DMS79 (cell line): ENCODE measurements at regions not wholly inside any gene's neighbourhood (a gene's known extent, or its start where the extent isn't known, plus 50 kb on each side); places are given as distances from the start of the nearest gene placed in this dataset.
A peak's percentile ranks its signal among the peaks of the same experiment; 100 is the strongest.

ENCODE experiments used
- DNase-seq: peaks from one replicate; lab custom pipeline; 2025; lab: John Stamatoyannopoulos, UW

GRCh38 chr2:121075006-121075551, 209.9 kb downstream of the TFCP2L1 start:
- DNase-seq = peak; percentile 86

DNA sequence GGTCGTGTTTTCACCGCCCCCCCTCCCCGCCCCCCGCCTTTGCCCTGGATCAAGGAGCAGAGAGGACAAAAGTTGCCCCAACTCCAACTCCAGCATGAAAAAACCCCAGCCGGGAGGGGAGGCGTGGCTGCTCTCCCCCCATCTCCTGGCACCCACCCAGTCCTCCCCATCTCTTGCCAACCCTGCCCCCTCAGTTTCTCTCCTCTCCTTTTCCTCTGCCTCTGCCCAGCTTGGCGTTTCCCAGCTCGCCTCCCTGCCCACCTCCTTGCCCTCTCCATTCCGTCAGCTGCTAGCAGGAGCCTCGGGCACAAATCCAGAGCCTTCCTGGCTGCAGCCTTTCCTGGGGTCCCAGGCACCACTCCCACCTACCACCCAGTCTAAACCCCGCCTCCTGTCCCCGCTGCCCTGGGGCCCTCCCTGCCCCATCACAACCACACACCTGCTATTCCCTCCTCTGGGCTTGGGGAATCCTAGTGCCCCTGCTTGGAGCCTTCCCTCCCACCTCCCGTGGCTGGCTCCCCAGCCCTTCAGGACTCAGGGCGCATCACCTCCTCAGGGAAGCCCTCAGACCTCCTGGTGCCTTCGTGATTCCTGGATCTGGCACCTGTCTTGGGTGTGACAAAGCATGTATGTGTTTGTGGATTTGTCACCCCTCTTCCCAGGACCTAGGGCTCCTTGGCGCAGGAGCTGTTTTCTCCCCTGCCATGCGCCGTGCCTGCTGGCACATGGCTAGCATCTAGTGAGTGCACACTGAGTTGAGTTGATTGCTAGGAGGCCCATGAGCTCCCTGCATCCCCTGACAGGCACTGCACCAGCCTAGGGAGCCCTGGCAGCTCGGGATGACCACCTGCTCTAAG, 209.1 kb downstream of the TFCP2L1 start:
- peak; percentile 33 for DNase-seq

GRCh38 chr2:121076498-121076820, 208.5 kb downstream of the TFCP2L1 start:
- no peak for DNase-seq

DNA sequence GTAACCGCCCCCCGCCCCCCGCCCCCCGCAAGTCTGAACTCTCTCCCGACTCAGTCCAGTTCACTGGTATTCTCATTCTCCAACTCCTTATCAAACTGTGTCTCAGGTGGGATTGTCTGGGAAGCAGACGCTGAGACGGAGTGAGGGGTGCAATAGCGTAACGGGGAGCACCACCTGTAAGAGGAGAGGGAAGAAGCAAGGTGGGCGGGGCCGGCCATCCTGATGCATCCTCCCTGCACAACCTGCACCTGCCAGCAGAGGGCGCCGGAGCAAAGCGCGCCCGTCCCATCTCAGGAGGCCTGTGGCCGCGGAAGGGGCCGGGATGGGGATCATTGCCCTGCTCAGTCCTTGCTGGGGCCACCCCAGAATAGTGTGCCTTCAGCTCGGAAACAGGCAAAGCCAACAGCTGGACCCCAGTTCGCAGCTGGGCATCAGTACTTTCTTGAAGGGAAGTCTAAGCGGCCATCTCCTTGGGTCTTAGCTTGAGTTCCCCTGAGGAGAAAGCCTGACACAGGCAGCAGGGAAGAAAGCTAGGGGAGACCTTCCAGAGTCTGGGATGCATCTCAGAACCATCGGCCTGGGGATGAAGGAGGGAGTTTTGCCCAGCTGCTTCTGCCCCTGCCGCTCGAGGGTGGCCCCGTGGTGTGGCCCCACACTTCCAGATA, 208.0 kb downstream of the TFCP2L1 start:
- no peak for DNase-seq

DNA sequence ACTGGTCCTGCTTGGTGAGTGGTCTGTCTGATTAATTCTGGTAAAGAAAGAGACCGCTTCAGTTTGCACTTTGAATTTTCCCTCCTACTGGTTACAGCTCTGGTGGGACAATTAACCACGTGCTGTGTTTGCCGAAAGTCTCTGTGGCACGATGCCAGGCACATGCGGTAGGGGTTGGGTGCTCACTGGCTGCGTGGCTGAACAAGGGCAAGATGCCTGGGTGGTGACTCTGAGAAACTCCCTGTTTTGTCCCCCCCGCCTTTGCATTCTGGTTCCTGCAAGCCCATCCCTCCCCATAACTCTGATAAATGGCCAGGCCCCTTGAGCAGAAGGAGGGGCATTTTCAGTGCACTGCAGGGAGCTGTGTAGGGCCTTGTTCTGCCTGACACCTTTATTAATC, 206.1 kb downstream of the TFCP2L1 start:
- DNase-seq = no peak

GRCh38 chr2:121080013-121080772, 204.8 kb downstream of the TFCP2L1 start:
- peak; percentile 30 for DNase-seq

GRCh38 chr2:121081701-121082100, 203.3 kb downstream of the TFCP2L1 start:
- no peak for DNase-seq

DNA sequence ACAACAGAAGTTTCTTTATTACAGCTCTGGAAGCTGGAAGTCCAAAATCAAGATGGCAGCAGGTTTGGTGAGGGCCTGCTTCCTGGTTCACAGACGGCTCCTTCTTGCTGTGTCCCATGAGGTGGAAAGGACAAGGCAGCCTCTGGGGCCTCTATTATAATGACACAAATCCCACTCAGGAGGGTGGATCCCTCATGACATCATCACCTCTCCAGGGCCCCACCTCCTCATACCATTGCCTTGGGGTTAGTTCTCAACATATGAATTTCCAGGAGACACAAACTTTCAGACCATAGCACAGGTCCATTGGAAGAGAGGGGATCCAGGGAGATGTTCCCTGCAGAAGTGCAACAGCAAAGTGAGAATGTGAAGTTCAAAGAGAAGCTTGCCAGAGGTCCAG, 202.8 kb downstream of the TFCP2L1 start:
- no peak for DNase-seq

- DNase-seq = peak; percentile 81
These were observed 200.8 kb downstream of the TFCP2L1 start for GRCh38 chr2:121084130-121084680.

DNA sequence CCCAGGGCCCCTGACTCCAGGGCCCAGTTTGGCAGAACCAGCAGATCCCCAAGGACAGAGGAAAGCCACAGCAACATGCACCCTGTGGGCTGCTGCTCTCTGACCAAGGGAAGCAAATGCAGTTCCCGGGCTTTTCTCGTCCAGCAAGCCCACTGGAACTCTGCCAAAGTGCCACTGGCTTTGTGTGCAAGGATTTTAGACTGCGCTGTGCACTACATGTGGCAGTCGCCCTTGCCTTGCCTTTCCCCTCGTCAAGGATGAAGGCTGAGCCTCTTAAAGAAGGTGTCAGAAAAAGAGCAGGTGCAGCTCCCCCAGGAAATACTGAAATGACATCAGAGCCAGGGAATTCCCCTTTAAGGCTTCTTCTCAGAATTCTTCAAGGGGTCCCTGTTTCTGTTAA, 199.2 kb downstream of the TFCP2L1 start:
- DNase-seq = peak; percentile 94

- no peak for DNase-seq
These were observed 198.6 kb downstream of the TFCP2L1 start for GRCh38 chr2:121086450-121086849.

DNA sequence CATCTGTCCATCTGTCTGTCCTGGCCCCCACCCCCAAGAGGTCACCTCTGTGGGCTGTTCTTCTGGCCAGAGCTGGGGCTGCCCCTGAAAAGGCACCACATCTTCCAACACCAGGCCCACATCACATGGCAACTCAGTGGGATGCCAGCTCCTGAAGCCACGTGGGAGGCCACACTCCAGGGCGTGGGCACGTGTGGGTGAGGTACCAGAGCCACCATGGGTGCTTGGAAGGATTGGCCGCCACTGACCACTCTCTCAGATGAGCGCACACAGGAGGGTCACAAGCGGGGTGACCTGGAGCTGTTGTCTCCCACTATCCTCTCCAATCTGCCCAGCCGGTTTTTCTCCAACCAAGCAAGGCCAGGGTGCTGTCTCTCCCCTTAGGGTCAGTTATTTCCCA, 197.9 kb downstream of the TFCP2L1 start:
- no peak for DNase-seq

GRCh38 chr2:121088251-121089165, 196.5 kb downstream of the TFCP2L1 start:
- DNase-seq = peak; percentile 91

DNA sequence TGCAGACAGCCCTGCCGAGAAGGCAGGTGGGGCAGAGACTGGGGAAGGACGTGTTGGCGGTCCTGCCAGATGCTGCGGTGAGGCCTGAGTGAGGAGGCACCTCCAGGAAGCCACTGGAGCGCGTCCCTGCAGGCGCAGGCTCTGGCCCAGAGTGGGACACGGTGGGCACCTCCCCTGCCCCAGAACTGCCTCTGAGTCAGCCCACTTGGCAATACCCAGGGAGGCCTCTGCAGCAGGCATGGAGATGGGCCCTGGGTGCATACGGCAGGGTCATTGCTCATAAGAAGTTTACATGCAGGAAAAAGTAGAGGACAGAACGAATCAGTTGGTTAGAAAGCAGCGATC, 195.9 kb downstream of the TFCP2L1 start:
- no peak for DNase-seq

GRCh38 chr2:121090088-121090715, 194.8 kb downstream of the TFCP2L1 start:
- no peak for DNase-seq

- DNase-seq = no peak
These were observed 192.9 kb downstream of the TFCP2L1 start for GRCh38 chr2:121092095-121092494.

GRCh38 chr2:121093692-121094091, 191.3 kb downstream of the TFCP2L1 start:
- DNase-seq = no peak

- DNase-seq = no peak
These were observed 190.9 kb downstream of the TFCP2L1 start for GRCh38 chr2:121094101-121094500.

- no peak for DNase-seq
These were observed 190.2 kb downstream of the TFCP2L1 start for GRCh38 chr2:121094845-121095244.

- no peak for DNase-seq
These were observed 189.5 kb downstream of the TFCP2L1 start for GRCh38 chr2:121095257-121096080.
